Gastrocnemius medialis (tissue), 4 donors: ENCODE measurements at regions not wholly inside any gene's neighbourhood (a gene's known extent, or its start where the extent isn't known, plus 50 kb on each side); places are given as distances from the start of the nearest gene placed in this dataset.

Experiments used
- ATAC-seq, 2 donors: fragments of 150-250 bp; one replicate each; pipeline ENCODE4 v1.9.1; 2016
- DNase-seq, 2 donors: peaks; one replicate each; pipeline ENCODE4 v3.0.0-alpha.2; 2019
- H3K27ac ChIP-seq, 4 donors: fragments of 200-600 bp; sonication (generic); 1 replicate in 1 of 4; 2 replicates in 3 of 4; pipeline ENCODE4 v1.5.1; 2016 to 2018; ENCODE audit warnings: mild to moderate bottlenecking in 2 of 4, moderate library complexity in 1 of 4
- H3K27me3 ChIP-seq, 3 donors: fragments of 200-600 bp; sonication (generic) in 2 of 3; 1 replicate in 1 of 3; 2 replicates in 2 of 3; pipeline versions ENCODE4 v1.5.1 to v1.6.0; 2016 to 2019; ENCODE audit warnings: mild to moderate bottlenecking in 1 of 3, moderate library complexity in 1 of 3
- H3K36me3 ChIP-seq, 2 donors: fragments of 200-600 bp; sonication (generic) in 1 of 2; one replicate each; pipeline ENCODE4 v1.5.1; 2017 to 2018
- H3K4me1 ChIP-seq, 2 donors: fragments of 200-600 bp; sonication (generic) in 1 of 2; one replicate each; pipeline ENCODE4 v1.5.1; 2016 to 2017; ENCODE audit warnings: mild to moderate bottlenecking in 2 of 2
- H3K4me3 ChIP-seq, 4 donors: fragments of 200-600 bp; sonication (generic) in 3 of 4; 1 replicate in 1 of 4; 2 replicates in 3 of 4; pipeline ENCODE4 v1.5.1; 2016 to 2019; ENCODE audit warnings: mild to moderate bottlenecking in 2 of 4
- H3K9me3 ChIP-seq, 3 donors: fragments of 200-600 bp; sonication (generic) in 2 of 3; 1 replicate in 1 of 3; 2 replicates in 2 of 3; pipeline ENCODE4 v1.5.1; 2016 to 2019
- POLR2A ChIP-seq, 2 donors: fragments of 450-650 bp; IDR thresholded peaks; one replicate each; pipeline ENCODE4 v1.6.1; 2017; ENCODE audit warnings: antibody characterized with exemption in 2 of 2, mild to moderate bottlenecking in 2 of 2, moderate library complexity in 2 of 2
- in situ Hi-C, 4 donors: fragments of 200-750 bp; cut with MboI; loops; one replicate each; pipeline versions ENCODE4 v1.15.0 to v1.8.0; 2017; ENCODE audit warnings: low sequenced_read_pairs in 4 of 4
- intact Hi-C: fragments of 100-400 bp; cut with DNase I; formaldehyde crosslinking; loops from one replicate; pipeline ENCODE4 v1.15.1; 2023; ENCODE audit warnings: low total_unique reads
- TF ChIP-seq, protein P1 (sequence below), 5 experiments: fragments of 450-650 bp in 3 of 5; fragments of 200-600 bp in 2 of 5; sonication (generic) in 2 of 5; IDR thresholded peaks in 4 of 5; conservative IDR thresholded peaks in 1 of 5; 1 replicate in 4 of 5; 2 replicates in 1 of 5; pipeline ENCODE4 v1.5.1; 2016 to 2019; ENCODE audit warnings: antibody characterized with exemption in 5 of 5, mild to moderate bottlenecking in 3 of 5, moderate library complexity in 3 of 5

DNA sequence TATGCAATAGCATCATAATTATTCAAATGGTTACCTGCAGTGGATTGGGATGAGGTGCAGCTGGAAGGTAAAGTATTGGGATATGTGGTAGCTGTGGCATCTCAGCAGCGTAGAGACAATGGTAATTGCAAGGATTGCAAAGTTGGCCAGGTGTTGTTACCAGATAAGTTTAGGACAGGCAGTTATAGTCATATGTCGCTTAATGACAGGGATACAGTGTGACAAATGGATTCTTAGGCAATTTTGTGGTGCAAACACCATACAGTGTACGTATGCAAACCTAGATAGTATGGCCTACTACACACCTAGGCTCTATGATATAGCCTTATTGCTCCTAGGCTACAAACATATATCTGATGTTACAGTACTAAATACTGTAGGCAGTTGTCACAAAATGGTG is 163.5 kb upstream of the LYZL2 start:
- ATAC-seq (no peak), DNase-seq (no peak)
- no peaks in the 10 kb centered on the region for H3K36me3 ChIP-seq
- no peaks in the 10 kb centered on the region for H3K27me3 ChIP-seq
- H3K4me1 ChIP-seq = no peaks in the 10 kb centered on the region
- no peak for TF ChIP-seq POLR2A (IDR thresholded peaks at IDR 0.05)
- TF ChIP-seq, protein P1, sequence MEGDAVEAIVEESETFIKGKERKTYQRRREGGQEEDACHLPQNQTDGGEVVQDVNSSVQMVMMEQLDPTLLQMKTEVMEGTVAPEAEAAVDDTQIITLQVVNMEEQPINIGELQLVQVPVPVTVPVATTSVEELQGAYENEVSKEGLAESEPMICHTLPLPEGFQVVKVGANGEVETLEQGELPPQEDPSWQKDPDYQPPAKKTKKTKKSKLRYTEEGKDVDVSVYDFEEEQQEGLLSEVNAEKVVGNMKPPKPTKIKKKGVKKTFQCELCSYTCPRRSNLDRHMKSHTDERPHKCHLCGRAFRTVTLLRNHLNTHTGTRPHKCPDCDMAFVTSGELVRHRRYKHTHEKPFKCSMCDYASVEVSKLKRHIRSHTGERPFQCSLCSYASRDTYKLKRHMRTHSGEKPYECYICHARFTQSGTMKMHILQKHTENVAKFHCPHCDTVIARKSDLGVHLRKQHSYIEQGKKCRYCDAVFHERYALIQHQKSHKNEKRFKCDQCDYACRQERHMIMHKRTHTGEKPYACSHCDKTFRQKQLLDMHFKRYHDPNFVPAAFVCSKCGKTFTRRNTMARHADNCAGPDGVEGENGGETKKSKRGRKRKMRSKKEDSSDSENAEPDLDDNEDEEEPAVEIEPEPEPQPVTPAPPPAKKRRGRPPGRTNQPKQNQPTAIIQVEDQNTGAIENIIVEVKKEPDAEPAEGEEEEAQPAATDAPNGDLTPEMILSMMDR (IDR thresholded peaks at IDR 0.05 in 4 of 5, conservative IDR thresholded peaks at IDR 0.05 in 1 of 5) = no peak
- H3K27ac ChIP-seq = no peak overlapping the region
- intact Hi-C loops = no loop called here
- in situ Hi-C loops = loop anchor here in 2 of 4 donors (25.0 kb wide), 2 partner anchors 519 to 694 kb away; partner anchors contain the start of gene ZEB1 (in 2 of the 2)
- H3K9me3 ChIP-seq = no peaks in the 10 kb centered on the region
- H3K4me3 ChIP-seq = no peak overlapping the region

DNA sequence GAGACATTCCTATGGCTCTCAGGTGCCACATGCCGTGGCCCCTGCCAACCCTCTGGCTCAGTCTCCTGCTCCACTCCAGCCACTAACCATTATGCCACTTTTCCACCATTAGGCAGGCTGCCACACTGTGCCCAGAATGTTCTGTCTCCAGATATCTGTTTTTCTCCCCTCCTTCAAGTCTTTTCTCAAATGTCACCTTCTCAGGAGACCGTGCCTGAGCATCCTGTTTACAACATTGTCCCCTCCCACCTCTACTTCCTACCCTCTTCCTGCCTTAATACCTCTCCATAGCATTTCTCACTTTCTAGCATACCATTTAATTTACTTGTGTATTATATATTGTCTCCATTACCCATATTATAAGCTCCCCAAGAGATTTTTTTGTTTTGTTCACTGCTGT is 162.5 kb upstream of the LYZL2 start:
- TF ChIP-seq, protein P1 (IDR thresholded peaks at IDR 0.05 in 4 of 5, conservative IDR thresholded peaks at IDR 0.05 in 1 of 5) = no peak
- no peak for TF ChIP-seq POLR2A (IDR thresholded peaks at IDR 0.05)
- Histone ChIP-seq H3K27me3 (no peaks in the 10 kb centered on the region), H3K4me3 (no peak overlapping the region), H3K9me3 (no peaks in the 10 kb centered on the region), H3K4me1 (no peaks in the 10 kb centered on the region), H3K27ac (no peak overlapping the region), H3K36me3 (no peaks in the 10 kb centered on the region)
- intact Hi-C loops (no loop called here), in situ Hi-C loops (loop anchor here in 2 of 4 donors (25.0 kb wide), 2 partner anchors 520 to 695 kb away; partner anchors contain the start of gene ZEB1 (in 2 of the 2))
- no peak for DNase-seq
- no peak for ATAC-seq

DNA sequence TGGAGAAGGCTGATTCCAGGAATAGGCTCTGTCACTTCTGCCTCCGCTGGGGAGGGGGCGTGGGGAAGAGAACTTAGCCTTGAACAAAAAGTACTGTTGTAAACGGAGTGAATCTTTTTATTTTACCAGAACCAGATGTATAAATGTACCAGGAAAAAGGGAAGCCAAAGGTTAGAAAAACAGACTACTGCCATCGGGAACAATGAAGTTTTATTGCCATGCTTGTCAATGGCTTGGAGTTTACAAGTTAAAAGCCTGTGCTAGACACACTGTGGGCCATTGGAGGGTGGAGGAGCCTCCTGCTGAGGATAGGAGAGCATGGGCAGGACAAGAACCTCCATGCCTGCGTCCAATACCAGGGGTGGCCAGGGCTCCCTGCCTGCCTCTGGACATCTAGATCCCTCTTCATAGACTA is 161.7 kb upstream of the LYZL2 start:
- no peaks in the 10 kb centered on the region for H3K27me3 ChIP-seq
- no peaks in the 10 kb centered on the region for H3K36me3 ChIP-seq
- no peaks in the 10 kb centered on the region for H3K4me1 ChIP-seq
- H3K27ac ChIP-seq = no peak overlapping the region
- DNase-seq = no peak
- no peak for TF ChIP-seq POLR2A (IDR thresholded peaks at IDR 0.05)
- TF ChIP-seq, protein P1 (IDR thresholded peaks at IDR 0.05 in 4 of 5, conservative IDR thresholded peaks at IDR 0.05 in 1 of 5) = no peak
- no peaks in the 10 kb centered on the region for H3K9me3 ChIP-seq
- intact Hi-C loops = no loop called here
- in situ Hi-C loops = loop anchor here in 2 of 4 donors (25.0 kb wide), 2 partner anchors 521 to 696 kb away; partner anchors contain the start of gene ZEB1 (in 2 of the 2)
- H3K4me3 ChIP-seq = no peak overlapping the region
- ATAC-seq = no peak

DNA sequence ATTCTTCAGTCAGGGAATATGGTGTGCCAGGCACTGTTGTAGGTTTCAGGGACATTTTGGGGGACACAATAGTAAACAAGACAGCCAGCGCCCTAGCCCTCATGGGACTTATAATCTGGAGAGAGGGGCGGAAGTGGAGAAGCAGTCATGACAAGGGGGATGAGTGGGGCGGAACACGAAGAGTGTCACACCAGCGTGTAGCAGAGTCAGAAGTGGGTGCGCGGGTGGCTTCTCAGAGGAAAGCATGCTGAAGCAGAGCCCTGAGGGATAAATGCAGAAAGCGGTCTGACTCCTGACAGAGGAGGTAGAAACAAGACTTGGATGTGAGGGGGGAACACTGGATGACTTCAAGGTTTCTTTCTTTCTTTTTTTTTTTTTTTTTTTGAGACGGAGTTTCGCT is 160.3 kb upstream of the LYZL2 start:
- intact Hi-C loops (loop anchor here (5.0 to 10.0 kb wide), 4 partner anchors 52 to 915 kb away; no protein-coding TSS in a partner anchor), in situ Hi-C loops (loop anchor here (5.0 to 25.0 kb wide), 7 partner anchors 242 to 1025 kb away; partner anchors contain the start of genes ZEB1 (in 4 of the 4) and ZNF438 (in 2 of the 4))
- Histone ChIP-seq H3K36me3 (no peaks in the 10 kb centered on the region), H3K4me1 (peaks cover 0 to 3% of the 10 kb centered on the region in 2 donors), H3K27ac (no peak overlapping the region), H3K9me3 (no peaks in the 10 kb centered on the region), H3K27me3 (no peaks in the 10 kb centered on the region), H3K4me3 (no peak overlapping the region)
- ATAC-seq (no peak), DNase-seq (no peak)
- no peak for TF ChIP-seq POLR2A (IDR thresholded peaks at IDR 0.05)
- TF ChIP-seq, protein P1 (IDR thresholded peaks at IDR 0.05 in 4 of 5, conservative IDR thresholded peaks at IDR 0.05 in 1 of 5) = no peak
